Osteocyte (in vitro differentiated cells): ENCODE measurements at regions not wholly inside any gene's neighbourhood (a gene's known extent, or its start where the extent isn't known, plus 50 kb on each side); places are given as distances from the start of the nearest gene placed in this dataset.
"Not testable (repeated sequence)": the region's sequence is repeated elsewhere in the genome, so short reads cannot be mapped to it uniquely, and the experiment has no call there.

Experiments used
- DNase-seq: peaks from one replicate; pipeline ENCODE4 v3.0.0; 2021; ENCODE audit warnings: mixed read lengths; ENCODE audit not compliant: unreplicated experiment; ENCODE audit errors: extremely low spot score
- H3K27ac Mint-ChIP-seq: one replicate; pipeline ENCODE4 v1.8.0; 2021; ENCODE audit warnings: mild to moderate bottlenecking, mixed read lengths; ENCODE audit not compliant: unreplicated experiment
- H3K27me3 Mint-ChIP-seq: one replicate; pipeline ENCODE4 v1.8.0; 2021; ENCODE audit warnings: mixed read lengths; ENCODE audit not compliant: unreplicated experiment
- H3K36me3 Mint-ChIP-seq: one replicate; pipeline ENCODE4 v1.8.0; 2021; ENCODE audit warnings: mixed read lengths; ENCODE audit not compliant: unreplicated experiment
- H3K4me1 Mint-ChIP-seq: one replicate; pipeline ENCODE4 v1.8.0; 2021; ENCODE audit warnings: mixed read lengths; ENCODE audit not compliant: unreplicated experiment
- H3K4me3 Mint-ChIP-seq: one replicate; pipeline ENCODE4 v1.8.0; 2021; ENCODE audit warnings: mild to moderate bottlenecking, moderate library complexity, mixed read lengths; ENCODE audit not compliant: unreplicated experiment
- H3K9me3 Mint-ChIP-seq: one replicate; pipeline ENCODE4 v1.8.0; 2021; ENCODE audit warnings: mixed read lengths; ENCODE audit not compliant: unreplicated experiment

- H3K4me1 Mint-ChIP-seq, H3K27ac Mint-ChIP-seq, H3K36me3 Mint-ChIP-seq, H3K4me3 Mint-ChIP-seq, H3K9me3 Mint-ChIP-seq, H3K27me3 Mint-ChIP-seq, DNase-seq: not testable (repeated sequence)
These were observed 109.3 kb downstream of the GTF2IRD2B start for GRCh38 chr7:75201606-75202079.

DNA sequence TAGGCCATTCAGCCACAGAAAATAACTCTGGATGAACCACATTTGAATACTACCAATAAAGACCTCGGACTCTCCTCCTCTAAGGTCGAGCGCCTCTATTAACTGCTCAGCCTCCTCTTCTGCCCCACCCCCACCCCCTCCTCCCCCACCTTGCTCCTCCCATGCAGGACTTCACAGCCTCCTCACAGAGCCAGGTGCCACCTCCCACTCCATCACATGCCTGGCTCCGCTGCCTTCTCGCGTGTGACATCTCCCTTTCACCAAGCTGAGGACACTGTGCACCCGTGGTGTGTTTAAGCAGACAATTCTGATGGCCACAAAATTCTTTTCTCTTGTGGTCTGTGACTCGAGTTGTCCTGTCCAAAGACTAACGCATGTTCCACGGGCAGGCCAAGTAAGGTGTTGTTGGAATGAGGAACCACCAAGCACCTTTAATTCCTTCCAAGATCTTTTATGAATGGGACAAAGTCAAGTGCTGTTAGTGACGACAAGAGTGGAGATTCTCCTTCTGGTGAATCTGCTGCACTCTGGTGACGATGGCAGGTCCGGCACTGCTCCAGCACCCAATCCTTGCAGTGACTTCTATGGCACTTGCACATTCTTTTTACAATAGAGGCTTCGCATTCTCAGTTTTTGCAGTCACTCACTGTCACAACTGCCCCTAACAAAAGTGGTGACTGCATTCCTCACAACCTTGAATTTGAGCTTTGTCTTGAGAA lies 113.1 kb downstream of the GTF2IRD2B start:
- not testable (repeated sequence) for H3K4me3 Mint-ChIP-seq, H3K9me3 Mint-ChIP-seq, H3K4me1 Mint-ChIP-seq, H3K36me3 Mint-ChIP-seq, DNase-seq, H3K27ac Mint-ChIP-seq, H3K27me3 Mint-ChIP-seq

DNA sequence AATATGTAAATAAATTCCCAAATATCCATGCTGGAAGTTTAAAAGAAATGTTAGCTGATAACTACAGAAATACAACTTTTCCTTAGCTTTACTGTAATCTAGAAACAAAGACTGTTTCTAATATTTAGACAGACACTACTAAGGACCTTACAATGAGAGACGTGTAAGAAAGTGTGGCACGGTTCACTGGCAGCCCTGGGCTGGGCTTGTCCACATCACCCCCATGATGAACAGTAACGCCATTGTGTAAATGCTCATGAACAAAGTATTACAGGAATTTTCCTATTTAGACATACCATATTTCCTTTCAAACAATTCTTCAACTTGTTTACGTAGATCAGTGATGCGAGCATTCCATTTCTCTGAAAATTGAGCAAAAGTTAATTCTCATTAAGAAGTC lies 123.1 kb downstream of the GTF2IRD2B start:
- not testable (repeated sequence) for H3K27me3 Mint-ChIP-seq

DNA sequence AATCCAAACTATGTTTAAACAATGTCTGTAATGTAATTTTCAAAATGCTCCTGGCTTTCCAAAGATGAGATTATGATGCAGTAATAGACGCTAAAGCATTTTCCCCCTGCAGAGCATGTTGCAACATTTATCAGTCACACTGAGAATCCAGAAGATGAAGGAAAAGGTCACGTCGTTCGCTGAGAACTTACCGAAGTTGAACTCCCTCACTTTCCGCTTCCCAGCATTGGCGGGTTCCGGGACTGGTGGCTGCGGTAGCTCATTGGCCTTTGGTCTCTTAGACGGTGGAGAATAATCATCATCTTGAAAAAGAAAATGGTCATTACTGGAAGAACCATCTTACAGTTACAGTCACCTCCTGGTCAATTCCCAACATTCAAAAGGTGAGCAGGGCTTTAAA lies 124.6 kb downstream of the GTF2IRD2B start:
- not testable (repeated sequence) for DNase-seq, H3K4me3 Mint-ChIP-seq, H3K27ac Mint-ChIP-seq, H3K36me3 Mint-ChIP-seq, H3K27me3 Mint-ChIP-seq, H3K9me3 Mint-ChIP-seq, H3K4me1 Mint-ChIP-seq

More for the DNA sequence above, 123.1 kb downstream of the GTF2IRD2B start:
- H3K4me1 Mint-ChIP-seq, H3K27ac Mint-ChIP-seq, DNase-seq, H3K4me3 Mint-ChIP-seq, H3K9me3 Mint-ChIP-seq, H3K36me3 Mint-ChIP-seq: not testable (repeated sequence)

DNA sequence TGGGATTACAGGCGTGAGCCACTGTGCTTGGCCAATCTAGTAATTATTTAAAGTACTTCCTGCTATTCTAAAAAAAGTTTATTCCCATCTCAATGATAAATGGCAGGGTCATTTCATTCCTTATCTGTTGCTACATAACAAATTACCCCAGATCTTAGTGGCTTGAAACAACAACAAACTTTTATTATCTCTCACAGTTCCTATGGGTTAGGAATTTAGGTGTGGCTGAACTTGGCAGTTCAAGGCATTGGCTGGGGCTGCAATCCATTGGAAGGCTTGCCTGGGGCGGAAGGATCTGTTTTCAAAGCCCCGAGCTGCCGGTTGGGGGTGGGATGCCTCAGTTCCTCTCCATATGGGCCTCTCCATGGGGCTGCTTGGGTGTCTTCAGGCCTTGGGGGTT lies 133.7 kb downstream of the GTF2IRD2B start:
- H3K27ac Mint-ChIP-seq, H3K4me1 Mint-ChIP-seq, H3K9me3 Mint-ChIP-seq, H3K36me3 Mint-ChIP-seq, H3K4me3 Mint-ChIP-seq, H3K27me3 Mint-ChIP-seq, DNase-seq: not testable (repeated sequence)

DNA sequence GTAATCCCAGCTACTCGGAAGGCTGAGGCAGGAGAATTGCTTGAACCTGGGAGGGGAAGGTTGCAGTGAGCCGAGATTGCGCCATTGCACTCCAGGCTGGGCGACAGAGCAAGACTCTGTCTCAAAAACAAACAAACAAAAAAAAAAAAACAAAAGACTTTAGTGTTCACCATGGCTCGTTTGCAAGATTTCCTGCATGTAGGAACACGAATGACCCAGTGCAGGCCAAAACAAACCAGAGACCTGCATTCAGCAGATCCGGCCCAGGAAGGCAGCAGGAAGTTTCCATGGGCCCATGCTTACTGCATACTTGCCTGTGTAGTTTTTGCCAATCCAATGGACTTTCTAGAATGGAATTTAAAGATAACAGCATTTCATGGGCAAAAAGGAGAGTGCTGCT lies 137.2 kb downstream of the GTF2IRD2B start:
- not testable (repeated sequence) for DNase-seq, H3K27me3 Mint-ChIP-seq, H3K27ac Mint-ChIP-seq, H3K4me1 Mint-ChIP-seq, H3K4me3 Mint-ChIP-seq, H3K36me3 Mint-ChIP-seq, H3K9me3 Mint-ChIP-seq

GRCh38 chr7:75230558-75230957 lies 138.2 kb downstream of the GTF2IRD2B start:
- not testable (repeated sequence) for DNase-seq, H3K27ac Mint-ChIP-seq, H3K4me3 Mint-ChIP-seq, H3K27me3 Mint-ChIP-seq, H3K36me3 Mint-ChIP-seq, H3K4me1 Mint-ChIP-seq, H3K9me3 Mint-ChIP-seq

GRCh38 chr7:75235092-75235826 lies 142.9 kb downstream of the GTF2IRD2B start:
- H3K9me3 Mint-ChIP-seq, H3K4me1 Mint-ChIP-seq, H3K27ac Mint-ChIP-seq, H3K27me3 Mint-ChIP-seq, H3K36me3 Mint-ChIP-seq, H3K4me3 Mint-ChIP-seq, DNase-seq: not testable (repeated sequence)

DNA sequence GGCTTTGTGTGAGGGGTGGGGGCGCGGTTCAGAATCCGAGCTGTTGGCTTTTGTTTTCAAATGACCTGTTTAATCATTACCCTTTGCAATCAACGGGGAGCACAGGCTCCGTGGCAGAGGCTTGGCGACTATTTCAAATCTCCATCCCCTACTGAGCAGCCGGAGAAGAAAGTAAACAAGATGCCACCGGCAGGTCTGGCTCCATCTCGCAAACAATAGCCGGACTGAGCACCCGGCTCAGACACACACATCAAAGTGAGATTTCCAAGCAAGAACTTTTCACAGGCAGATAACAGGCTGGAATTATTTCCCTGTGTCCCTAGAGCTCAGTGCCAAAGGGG lies 143.4 kb downstream of the GTF2IRD2B start:
- H3K4me3 Mint-ChIP-seq, H3K27me3 Mint-ChIP-seq, H3K27ac Mint-ChIP-seq, H3K9me3 Mint-ChIP-seq, H3K4me1 Mint-ChIP-seq, H3K36me3 Mint-ChIP-seq, DNase-seq: not testable (repeated sequence)

DNA sequence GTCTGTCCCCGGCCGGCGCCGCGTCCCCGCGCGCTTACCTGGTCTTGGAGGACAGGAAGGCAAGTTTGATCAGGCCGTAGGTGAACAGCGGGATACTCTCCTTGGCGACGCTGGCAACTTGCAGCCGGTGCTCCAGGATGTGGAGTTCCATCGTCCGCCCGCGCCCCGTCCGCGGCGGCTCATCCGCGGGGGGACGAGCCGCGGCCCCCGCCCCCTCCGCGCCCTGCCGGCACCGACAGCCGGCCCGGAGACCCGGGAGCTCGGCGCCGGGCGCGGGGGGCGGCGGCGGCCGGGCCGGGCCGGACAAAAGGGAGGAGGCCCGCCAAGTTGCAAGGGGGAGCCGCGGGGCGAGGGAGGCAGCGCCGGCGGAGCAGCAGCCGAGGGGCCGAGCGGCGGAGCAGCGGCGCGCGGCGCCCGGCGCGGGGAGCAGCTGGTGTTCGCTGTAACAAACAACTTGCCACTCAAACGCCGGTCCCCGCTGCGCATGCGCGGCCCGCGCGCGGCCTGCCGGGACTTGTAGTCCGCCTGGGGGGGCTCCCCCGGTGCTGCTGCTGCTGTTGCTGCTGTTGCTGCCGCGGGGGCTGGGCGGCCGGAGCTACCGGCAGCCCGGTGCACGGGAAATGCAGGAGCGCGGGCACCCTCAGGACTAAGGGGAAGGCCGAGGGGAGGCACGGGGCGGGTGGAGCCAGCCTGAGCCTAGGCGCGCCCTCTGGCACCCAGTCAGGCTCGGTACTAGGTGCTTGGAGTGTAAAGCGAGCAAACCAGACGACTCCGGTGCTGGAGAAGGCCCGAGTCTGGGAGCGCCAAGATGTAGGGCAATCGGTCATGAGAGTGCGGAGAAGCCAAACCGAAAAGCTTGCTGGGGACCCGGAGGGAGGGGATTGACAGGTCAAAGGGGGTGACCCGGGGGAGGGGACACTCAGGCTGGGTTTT lies 145.1 kb downstream of the GTF2IRD2B start:
- DNase-seq: peak; percentile 74
- H3K4me1 Mint-ChIP-seq, H3K36me3 Mint-ChIP-seq, H3K27me3 Mint-ChIP-seq, H3K27ac Mint-ChIP-seq, H3K9me3 Mint-ChIP-seq: not testable (repeated sequence)
- H3K4me3 Mint-ChIP-seq: peak overlapping the region; percentile 55

DNA sequence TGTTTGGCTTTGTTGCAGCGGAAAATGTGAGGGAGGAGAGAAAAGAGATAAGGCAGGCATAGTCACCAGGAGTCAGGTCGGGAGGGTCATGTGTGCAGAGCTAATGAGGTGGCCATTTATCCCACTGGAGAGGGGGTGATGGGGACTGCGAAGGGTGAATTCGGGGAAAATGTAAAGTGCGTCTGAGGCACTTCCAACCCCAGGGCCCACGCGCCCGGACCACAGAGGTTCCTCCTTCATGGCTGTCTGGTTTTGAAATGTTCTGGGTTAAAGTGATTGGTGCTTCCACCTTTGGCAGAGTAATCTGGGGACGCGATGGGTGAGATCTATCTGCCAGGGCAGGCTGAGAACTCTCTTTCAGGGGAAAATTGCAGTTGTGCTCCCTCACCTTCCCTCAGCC lies 145.9 kb downstream of the GTF2IRD2B start:
- not testable (repeated sequence) for H3K27me3 Mint-ChIP-seq, H3K27ac Mint-ChIP-seq, H3K4me1 Mint-ChIP-seq, DNase-seq, H3K4me3 Mint-ChIP-seq, H3K9me3 Mint-ChIP-seq, H3K36me3 Mint-ChIP-seq

DNA sequence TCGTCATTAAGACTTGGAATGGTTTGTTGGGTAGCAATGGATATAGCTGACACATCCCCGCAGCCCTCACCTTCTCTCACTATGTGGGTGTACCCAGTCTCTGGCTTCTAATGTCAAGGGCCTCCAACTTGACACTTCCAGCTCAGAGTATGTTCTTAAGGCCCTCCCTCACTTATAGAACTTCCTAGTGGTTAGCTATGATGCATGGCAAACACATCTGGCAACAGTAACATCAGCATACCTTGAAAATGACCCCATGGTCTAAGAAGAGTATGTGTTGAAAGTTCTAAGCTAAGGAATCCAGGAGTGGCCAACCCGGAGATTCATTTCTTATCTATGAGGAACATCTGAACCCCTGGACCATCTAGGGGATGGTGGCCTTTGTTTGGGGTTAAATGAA lies 151.2 kb downstream of the GTF2IRD2B start:
- H3K9me3 Mint-ChIP-seq, H3K4me1 Mint-ChIP-seq, H3K36me3 Mint-ChIP-seq, DNase-seq, H3K27ac Mint-ChIP-seq, H3K27me3 Mint-ChIP-seq, H3K4me3 Mint-ChIP-seq: not testable (repeated sequence)
